H4 (cell line): ENCODE measurements at regions not wholly inside any gene's neighbourhood (a gene's known extent, or its start where the extent isn't known, plus 50 kb on each side); places are given as distances from the start of the nearest gene placed in this dataset.
A peak's percentile ranks its signal among the peaks of the same experiment; 100 is the strongest.

ENCODE experiments used
- DNase-seq: peaks from one replicate; pipeline ENCODE4 v3.0.0-alpha.2; 2015; ENCODE audit warnings: low spot score

DNA sequence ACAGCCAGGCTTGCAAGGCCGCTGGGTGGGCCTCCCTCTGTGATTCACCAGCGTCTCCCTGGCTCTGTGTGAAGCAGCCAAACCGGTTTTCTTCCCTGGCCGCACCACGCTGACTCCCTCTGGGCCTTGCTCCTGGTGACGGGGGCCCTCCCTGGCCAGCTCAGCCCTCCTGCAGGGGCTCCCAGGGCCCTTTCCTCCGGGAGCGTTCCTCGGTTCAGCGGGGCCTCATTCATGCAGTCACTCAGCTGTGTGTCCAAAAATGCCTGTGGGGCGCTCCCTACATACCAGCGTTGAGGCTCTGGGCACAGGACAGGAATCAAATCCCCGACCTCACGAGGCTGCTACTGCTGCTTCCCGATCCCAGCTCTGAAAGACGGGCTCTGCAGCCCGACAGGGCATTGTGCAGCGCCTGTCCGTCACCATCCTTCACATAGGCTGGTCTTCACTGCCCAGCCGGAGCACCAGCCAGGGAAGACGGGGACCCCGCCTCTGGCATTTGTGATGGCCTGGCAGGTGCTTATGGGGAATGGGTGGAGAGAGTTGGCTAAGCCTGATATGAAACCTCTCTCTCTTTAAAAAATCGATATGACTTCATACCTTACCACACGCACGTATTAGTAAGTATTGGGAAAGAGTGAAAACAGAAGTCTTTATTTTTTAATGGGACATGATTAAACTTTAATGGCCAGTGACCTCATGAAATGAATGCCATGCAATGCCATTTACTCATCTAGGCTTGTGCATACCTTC, 110.0 kb upstream of the SHH start:
- DNase-seq, result no peak

DNA sequence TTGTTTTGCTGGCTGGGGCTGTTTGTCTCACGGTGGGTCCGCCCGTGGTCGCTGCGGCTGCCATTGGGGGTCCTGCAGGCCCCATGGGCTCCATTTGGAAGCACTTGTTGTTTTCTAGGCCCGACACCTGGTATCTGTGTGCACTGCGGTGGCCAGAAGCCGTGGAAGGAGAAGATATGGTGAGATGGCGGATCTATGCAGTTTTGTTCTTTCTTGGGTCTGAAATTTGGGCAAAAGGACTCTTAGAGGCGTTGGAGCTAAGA, 109.5 kb upstream of the SHH start:
- DNase-seq, result no peak

DNA sequence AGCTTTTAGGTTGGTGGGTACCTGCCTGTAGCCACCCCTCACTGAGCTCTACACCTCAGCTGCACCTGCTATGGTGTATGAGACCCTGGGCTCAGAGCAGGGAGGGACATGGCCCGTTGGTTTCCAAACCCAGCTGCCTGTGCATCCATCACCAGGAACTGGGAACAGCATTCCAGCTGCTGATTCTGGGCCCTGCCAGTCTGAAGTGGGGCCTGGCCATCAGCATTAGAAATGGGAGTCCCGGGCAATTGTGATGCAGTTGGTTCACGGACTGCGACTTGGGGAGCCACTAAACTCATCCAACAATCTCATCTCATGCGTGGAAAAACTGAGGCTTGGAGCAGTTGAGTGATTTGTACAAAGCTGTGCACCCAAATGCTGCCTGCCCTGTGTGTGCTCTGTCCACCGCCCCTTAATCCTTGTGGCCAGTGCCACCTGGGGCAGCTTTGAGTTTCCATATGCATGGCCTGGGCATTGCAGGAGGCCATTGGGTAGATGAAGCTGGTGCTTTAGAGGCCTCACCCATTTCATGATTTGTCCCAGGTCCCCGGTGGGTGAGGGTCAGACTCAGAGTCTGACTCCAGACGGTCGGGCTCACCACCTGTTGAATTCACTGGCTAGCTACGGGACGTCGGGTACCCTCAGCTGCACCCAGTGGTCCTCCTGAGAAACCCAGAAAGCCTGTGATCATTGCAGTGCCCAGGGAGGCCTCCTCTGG, 109.0 kb upstream of the SHH start:
- DNase-seq, result no peak

DNA sequence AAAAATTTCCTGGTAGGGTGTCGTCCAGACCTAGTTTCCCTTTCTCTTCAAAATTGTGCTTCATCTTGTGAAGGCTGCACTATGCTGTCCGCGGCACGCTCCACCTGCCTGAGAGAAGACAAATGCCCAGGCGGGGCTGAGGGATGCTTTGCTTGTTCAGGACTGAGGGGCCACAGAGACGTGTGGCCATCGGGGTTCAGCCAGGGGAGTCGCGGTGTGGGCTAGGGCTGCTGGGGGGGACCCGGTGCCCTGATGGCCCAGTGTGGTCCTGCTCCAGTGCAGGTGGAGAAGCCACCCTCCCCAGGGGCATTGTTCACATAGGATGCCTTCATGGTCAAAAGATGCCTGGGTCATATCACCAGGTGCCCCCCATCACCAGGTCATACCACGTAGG, 107.8 kb upstream of the SHH start:
- DNase-seq, result no peak

DNA sequence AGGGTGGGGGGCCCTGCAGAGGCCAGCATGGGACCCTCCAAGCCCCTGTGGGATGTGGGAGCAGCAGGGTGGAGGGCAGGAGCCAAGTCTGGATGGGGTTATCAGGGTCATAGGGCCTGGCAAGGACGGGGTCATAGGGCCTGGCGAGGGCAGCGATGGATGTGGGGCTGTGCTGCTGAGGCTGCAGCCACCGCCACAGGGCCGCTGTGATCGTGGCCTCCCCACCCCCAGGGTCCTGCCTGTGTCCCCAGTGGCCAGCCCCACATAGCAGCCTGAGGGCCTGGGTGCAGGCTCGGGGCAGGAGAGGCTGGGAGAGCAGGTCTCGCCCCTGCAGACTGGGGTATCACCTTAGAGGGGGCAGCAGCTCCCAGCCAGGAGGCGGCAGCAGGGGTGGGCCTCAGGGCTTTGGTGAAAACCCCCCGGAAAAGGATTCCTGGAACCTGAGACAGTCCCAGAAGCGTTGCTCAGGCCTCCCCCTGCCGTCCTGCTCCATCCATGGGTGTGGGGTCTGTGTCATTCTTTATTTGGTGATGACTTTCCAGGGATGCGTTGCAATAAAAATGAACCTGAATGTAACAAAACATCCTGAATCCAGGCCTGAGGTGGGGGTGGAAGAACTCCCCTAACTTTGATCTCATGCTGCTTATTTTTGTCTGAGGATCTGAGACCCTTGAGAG, 107.3 kb upstream of the SHH start:
- DNase-seq, result no peak

DNA sequence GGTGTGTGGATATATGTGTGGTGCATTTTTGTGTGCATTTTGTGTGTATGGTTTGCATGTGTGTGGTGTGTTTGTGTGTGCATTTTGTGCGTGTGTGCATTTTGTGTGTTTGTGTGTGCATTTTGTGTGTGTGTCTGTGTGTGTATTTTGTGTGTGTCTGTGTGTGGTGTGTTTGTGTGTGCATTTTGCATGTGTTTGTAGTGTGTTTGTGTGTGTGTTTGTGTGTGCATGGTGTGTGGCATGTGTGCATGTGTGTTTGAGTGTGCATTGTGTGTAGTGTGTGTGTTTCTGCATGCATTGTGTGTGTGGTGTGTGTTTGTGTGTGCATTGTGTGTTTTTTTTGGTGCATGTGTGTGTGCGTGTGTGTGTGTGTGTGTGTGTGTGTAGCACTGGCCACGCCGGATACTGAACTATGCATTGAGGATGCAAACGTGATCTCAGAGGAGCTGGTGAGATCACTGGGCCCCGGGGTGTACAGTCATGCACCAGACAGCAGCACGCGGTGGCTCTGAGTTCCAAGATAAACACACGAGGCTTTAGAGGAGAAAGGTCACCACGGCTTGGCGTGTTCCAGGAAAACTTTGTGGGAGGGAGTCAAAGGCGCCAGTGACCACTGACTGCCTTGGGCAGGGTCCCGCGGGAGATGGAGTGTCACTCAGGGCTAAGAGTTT, 106.6 kb upstream of the SHH start:
- peak; percentile 94 for DNase-seq

DNA sequence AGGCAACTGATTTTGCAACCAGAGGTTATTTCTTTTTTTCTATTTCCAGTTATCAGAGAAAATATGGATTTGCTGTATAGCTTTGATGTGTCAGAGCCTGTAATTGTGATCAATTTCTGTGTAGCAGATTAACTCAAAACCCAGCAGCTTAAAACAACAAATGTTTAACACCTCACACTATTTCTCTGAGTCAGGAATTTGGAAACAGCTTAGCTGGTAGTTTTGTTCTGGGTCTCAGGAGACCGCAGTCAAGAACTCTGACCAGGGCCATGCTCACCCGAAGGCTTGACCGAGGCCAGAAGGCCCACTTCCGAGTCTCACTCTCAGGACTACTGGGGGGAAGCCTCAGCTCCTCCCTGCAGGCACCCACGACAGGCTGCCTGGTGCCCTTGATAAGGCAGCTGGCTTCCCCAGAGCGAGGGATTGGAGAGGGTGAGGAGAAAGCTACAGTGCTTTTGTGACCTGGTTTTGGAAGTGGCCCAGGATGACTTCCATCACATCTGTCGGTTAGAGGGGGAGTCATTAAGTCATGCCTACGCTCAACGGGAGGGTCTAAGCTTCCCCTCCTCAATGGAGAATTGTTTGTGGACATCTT, 105.7 kb upstream of the SHH start:
- DNase-seq, result peak; percentile 16

DNA sequence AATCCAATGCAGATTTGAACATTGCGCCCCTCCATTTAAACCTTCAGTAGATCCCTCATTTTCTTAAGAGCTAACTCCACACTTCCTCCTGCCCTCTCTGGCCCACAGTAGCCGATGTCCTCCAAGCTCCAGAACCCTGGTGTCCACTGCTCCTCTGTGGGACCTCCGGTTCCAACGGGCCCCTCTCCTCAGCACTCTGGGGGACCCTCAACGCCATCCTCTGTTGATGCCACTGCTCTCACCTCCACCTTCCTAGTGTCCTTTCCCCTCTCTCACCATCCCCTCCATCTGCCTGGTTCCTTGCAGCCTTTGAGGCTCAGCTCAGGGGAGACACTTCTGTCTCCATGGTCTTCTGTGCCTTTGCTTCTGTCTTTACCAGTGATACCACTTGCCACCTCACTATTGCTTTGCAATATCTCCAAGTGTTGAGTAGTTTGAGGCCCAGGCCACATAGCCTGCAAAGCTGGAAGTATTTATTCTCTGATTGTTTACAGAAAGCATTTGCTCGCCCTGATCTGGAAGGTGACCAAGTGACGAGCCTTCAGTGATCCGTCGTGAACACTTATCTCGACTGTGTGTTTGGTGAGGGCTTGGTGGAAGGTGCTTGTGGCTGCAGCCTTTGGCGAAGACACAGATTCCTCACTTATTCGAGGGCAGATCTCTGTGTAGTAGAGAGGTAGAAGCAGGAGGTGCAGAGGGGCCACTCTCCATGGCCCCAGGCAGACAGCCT, 104.8 kb upstream of the SHH start:
- DNase-seq, result peak; percentile 48

DNA sequence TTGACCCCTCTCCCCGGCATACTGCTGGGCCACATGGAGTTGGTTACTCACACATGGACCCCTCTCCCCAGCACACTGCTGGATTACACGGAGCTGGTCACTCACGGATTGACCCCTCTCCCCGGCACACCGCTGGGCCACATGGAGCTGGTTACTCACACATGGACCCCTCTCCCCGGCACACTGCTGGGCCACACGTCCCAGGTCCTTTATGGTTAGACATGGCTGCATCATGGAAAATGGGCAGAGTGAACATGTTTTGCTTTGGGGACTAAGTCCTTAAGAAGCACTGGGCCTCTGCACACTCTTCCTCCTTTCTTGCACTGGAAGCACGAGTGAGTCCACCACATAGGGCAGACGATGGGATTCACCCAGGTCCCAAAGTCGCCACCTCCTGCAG, 102.1 kb upstream of the SHH start:
- DNase-seq, result no peak

DNA sequence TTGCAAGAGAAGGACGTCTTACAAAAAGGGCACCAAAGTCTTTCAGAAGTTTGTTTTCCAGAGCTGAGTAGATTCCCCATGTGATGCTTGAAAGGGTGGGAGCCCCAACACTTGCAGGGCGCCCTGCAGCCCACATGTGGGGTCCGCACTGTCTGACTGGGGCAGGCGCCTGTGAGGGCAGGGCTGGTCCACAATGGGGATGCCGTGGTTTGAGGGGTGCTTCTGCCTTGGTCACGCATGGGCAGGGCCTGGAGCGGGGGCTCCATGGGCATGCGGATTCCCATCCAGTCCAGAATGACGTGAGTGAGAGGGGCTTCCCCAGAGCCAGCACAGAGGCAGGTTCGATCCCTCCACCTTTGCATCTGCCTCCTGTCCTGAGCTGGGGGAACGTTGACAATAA, 101.5 kb upstream of the SHH start:
- DNase-seq, result no peak

DNA sequence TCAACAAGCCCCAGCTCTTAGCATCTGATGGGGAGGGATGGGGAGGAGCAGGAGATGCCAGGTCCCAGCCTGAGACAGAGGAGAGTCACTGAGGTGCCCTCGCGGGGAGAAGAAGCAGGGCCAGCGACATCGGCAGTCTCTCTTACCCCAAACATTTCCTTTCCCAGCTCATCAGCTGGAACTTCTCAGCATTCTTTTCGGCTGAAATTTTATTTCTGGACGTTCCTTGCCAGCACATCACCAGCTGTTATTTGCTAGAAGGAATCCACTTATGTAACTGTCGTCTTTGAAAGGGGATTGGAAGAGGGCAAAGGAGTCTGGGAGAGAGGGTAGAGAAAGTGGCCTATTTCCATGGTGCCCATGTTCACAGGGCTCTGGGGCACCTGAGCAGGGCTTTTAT, 101.0 kb upstream of the SHH start:
- DNase-seq, result no peak

DNA sequence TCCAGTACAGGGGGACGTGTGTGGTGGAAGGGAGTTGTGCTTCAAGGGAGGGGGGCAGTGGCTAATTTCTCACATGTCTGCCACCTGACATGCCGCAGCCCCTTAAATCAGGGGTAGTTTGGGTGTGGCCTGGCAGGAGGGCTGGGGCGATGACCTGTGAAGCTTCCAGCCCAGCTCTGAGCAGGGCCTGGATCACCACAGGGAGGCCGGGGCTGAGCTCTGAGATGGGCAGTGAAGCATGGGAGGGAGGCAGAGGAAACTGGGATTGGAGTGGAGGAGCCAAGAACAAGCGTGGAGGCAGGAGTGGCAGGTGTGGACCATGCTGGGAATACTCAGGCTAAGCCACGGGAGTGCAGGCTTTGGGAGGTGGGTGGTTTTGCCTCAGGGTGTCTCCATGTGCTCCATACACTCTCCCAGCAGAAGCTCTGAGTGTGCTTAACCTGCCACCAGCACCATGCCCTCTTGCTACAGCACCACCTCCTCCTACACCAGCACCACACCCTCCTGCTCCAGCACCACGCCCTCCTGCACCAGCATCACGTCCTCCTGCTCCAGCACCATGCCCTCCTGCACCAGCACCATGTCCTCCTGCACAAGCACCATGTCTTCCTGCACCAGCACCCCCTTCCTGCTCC, 99.3 kb upstream of the SHH start:
- no peak for DNase-seq

DNA sequence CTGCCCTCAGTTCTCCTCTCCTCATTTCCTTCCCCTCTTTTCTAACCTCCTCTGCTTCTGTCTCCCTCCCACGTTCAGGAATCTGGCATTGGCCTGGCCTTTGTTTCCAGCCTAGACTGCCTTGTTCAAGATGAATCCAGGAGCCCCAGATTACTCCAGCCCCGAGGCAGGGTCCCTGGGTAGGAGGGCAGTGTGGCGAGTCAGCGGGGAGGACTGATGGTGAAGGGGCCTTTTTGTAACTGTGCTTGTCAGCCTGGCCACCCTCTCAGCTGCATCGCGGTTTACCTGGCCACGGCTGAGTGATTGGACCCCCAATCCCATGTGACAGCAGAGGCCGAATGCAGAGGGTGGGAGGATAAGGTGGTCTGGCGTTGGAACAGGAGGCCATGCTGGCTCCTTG, 96.1 kb upstream of the SHH start:
- DNase-seq, result no peak

DNA sequence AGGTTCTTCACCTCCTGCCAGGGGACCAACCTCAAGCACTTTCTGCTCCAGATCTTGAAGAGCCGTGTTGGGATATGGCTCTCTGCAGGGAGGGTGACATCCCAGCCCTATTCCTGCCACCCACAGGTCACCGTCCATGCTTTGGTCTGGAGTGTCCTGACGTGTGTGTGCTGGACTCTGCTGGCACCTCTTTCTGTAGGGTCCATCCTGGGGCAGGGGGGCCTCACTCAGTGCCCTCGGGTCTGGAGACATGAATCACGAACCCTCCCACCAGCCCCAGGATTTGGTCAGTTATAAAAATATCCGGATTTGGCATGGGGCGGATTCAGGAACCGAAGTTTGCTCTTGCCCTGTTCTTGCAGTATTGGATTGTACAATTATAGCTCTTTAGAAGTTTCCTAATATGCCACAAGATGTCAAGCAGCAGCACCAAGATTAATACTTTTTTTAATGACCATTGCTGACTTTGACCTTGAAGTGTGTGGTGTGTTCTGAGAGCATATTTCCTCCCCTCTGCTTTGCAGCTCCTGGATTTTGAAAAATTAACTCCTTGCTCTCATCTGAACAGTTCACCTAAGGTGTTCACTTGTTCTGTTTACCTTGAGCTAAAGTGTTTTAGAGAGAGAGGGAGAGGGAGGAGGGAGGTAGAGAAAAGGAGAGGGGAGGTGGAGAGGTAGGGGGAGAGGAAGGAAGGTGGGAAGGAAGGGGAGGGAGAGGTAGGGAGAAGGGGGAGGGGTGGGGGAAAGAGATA, 95.4 kb upstream of the SHH start:
- no peak for DNase-seq

DNA sequence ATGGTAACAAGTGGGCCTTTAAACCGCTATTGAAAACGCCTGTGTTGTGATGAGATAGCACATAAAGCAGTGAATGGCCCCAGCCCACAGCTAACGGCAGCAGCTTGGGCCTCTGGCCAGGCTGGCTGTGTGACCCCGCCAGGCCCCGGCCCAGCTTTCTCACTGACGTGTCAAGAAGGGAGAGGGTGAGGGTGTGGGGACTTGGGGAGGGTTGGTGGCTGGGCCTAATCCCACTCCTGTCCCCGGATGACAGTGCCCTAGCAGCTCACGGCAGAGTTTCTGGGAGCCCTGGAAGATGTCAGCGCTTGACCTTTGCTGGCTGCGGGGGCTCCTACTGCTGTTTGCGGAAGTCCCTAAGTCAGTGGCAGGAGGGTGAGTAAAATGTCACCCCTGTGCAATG, 88.9 kb upstream of the SHH start:
- no peak for DNase-seq

DNA sequence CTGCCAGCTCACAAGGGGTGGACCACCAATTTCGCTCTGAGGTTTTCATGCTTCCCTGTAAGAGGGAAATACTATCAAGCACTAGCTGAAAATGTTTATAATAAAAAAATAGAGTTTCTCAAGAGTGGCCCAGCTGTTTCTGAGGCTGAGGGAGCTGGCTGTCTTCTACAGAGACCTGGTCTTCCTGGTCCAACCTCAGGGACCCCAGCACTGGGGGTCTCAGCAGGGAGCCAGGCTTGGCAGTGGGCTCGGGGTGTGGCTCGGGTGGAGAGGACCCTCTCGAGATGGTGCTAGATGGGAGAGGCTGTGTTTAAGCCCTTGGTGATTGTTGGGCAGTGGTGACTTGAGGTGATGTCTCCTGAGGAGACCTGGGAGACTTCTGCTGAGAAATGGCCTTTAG, 87.3 kb upstream of the SHH start:
- no peak for DNase-seq

DNA sequence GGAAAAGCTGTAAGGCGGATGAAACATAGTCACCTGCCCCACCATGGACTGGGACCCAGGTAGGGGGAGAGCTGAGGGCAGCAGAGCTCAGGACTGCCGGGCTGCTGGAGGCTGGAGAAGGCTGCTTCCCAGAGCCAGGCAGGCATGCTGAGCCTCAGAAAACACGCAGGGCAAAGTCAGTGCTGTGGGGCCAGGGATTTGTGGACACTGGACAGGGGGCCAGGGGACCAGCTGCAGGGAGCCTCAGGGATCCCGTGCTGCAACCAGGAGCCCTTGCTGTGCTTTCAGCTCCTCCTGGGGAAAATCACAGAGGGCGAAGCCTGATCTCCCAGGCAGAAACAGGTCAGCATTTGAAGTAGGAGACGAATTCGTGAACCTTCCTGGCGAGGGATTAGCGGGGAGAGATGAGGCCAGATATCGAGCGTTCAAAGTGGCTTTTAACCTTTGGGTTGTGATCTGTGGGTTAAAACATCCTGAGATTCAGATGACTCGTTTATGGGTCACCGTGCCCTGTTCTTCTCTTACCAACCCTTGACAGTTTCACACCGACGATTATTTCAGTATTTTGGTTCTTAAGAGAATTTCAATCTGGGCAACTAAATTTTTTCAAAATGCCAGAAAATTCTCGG, 85.6 kb upstream of the SHH start:
- no peak for DNase-seq

DNA sequence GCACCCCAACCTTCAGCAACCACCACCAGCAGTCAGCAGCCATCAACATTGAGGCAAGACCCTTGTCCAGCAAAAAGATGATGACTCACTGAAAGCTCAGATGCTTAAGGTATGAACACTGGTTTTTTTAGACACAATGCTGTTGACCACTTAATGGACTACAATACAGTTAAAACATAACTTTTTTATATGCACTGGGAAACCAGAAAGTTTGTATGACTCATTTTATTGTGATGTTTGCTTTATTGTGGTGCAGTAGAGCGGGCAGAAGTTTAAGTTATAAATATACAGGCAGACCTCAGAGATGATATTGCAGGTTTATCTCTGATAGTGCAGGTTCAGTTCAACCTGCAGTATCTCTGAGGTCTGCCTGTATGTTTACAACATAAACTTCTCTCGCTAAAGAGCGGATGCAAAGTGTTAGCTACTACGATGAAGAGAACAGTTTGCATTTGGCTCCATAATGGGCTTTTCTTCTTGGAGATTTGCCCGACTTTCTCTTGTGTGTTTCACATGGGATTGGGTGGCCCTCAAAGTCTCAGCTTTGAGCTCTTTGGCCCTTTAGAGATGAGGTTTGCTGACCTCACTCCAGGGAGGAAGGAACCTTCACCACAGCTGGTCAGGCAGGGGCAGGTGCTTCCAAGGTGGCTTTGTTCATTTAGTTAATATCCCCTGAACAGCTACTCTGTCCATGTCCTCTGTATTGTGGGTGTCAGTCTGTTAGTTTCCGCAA, 84.4 kb upstream of the SHH start:
- DNase-seq, result peak; percentile 31

DNA sequence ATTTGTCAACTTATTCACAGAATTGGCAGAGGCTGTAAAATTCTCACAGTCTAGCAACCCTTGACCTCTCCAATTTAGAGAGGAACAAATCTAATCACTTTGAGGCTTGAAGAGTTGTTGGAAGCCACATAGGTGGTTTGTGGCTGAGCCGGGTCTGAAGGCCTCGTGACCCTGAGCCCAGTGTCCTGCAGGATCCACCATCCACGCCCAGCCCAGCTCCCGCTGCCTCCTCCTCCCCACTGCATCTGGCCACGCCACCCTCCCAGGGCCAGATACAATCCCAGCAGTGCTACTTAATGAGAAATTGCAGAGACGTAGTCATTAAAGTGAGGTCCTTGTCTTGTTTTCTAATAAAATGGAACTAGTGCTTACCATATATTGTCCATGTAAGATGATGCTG, 81.4 kb upstream of the SHH start:
- no peak for DNase-seq
